ENCODE measurements at regions not wholly inside any gene's neighbourhood (a gene's known extent, or its start where the extent isn't known, plus 50 kb on each side); places are given as distances from the start of the nearest gene placed in this dataset.
"Not testable (repeated sequence)": the region's sequence is repeated elsewhere in the genome, so short reads cannot be mapped to it uniquely, and the experiment has no call there.

- H3K4me1 ChIP-seq (ENCODE audit: insufficient read depth, low read length) = no peaks in the 10 kb centered on the region
- Mint-ChIP-seq H3K9me3 (ENCODE audit: unreplicated experiment) (peaks cover 2% of the 10 kb centered on the region), H3K4me1 (ENCODE audit: low read depth, unreplicated experiment) (peaks cover 9% of the 10 kb centered on the region), H3K36me3 (ENCODE audit: low read depth, unreplicated experiment) (peaks cover 2% of the 10 kb centered on the region), H3K4me3 (ENCODE audit: unreplicated experiment) (no peak overlapping the region), H3K27ac (ENCODE audit: unreplicated experiment) (no peak overlapping the region), H3K27me3 (ENCODE audit: low read depth, unreplicated experiment) (peaks cover 6% of the 10 kb centered on the region)
- FAIRE-seq = no peak
- no peak overlapping the region for H3K4me3 ChIP-seq (ENCODE audit: insufficient read depth, low read depth, low read length)
- no peaks in the 10 kb centered on the region for H3K27me3 ChIP-seq (ENCODE audit: insufficient read depth, low read length)
- no peak overlapping the region for H3K4me2 ChIP-seq (ENCODE audit: low read length)
- no peaks in the 10 kb centered on the region for H3K79me2 ChIP-seq (ENCODE audit: insufficient read depth, low read length)
- H3K9ac ChIP-seq (ENCODE audit: low read length) = no peak overlapping the region
- TF ChIP-seq EZH2 (IDR thresholded peaks at IDR 0.05; ENCODE audit: insufficient read depth, low read length) = no peak
- TF ChIP-seq CTCF (IDR thresholded peaks at IDR 0.05; ENCODE audit: insufficient read depth, low read depth, low read length) = no peak
- H4K20me1 ChIP-seq (ENCODE audit: insufficient read depth, low read length) = no peaks in the 10 kb centered on the region
- H3K9me3 ChIP-seq (ENCODE audit: insufficient read depth, low read depth, low read length) = no peaks in the 10 kb centered on the region
- H2AFZ ChIP-seq (ENCODE audit: low read depth, low read length) = no peak overlapping the region
- H3K36me3 ChIP-seq (ENCODE audit: insufficient read depth, low read length) = no peaks in the 10 kb centered on the region
- H3K27ac ChIP-seq (ENCODE audit: low read depth, low read length) = no peak overlapping the region
- DNase-seq (ENCODE audit: low read depth) = no peak
Measured at GRCh38 chr1:58966917-58967740, 183.3 kb upstream of the JUN start.

DNA sequence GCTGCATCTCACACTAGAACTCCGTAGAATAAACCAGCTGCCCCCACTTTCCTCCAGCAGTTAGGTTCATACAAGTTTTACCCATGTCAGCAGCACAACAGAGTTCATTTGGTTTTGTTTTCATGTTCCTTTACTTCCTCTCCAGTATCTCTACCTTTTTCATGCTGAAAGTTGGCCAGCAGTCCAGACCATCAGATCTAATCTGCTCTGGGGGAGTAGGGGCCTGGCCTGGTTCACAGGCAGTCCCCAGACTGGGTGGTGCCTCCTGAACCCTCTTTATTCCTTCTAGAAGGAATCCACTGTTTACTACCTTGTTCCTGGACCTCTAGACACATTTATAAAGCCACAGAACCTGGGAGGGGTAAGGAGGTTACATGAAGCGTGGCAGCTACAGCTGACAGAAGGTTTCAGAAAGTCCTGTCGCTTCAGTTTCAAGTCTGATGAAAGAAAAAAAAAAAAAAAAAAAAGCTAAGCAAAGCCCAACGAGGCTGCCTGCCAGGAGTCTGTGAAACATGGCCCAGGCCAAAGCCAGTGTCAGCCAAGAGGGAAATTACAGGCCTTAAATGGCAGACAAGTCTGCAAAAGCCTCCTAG, 184.6 kb upstream of the JUN start:
- Histone ChIP-seq H3K4me2 (ENCODE audit: low read length) (no peak overlapping the region), H2AFZ (ENCODE audit: low read depth, low read length) (peak overlapping the region; percentile 35), H3K27ac (ENCODE audit: low read depth, low read length) (no peak overlapping the region), H3K79me2 (ENCODE audit: insufficient read depth, low read length) (no peaks in the 10 kb centered on the region), H3K4me1 (ENCODE audit: insufficient read depth, low read length) (no peaks in the 10 kb centered on the region), H3K4me3 (ENCODE audit: insufficient read depth, low read depth, low read length) (no peak overlapping the region), H3K27me3 (ENCODE audit: insufficient read depth, low read length) (no peaks in the 10 kb centered on the region), H3K9ac (ENCODE audit: low read length) (no peak overlapping the region), H4K20me1 (ENCODE audit: insufficient read depth, low read length) (no peaks in the 10 kb centered on the region), H3K9me3 (ENCODE audit: insufficient read depth, low read depth, low read length) (no peaks in the 10 kb centered on the region), H3K36me3 (ENCODE audit: insufficient read depth, low read length) (no peaks in the 10 kb centered on the region)
- Mint-ChIP-seq H3K36me3 (ENCODE audit: low read depth, unreplicated experiment) (peaks cover 2% of the 10 kb centered on the region), H3K9me3 (ENCODE audit: unreplicated experiment) (peaks cover 2% of the 10 kb centered on the region), H3K4me1 (ENCODE audit: low read depth, unreplicated experiment) (peaks cover 9% of the 10 kb centered on the region), H3K27me3 (ENCODE audit: low read depth, unreplicated experiment) (peaks cover 9% of the 10 kb centered on the region), H3K4me3 (ENCODE audit: unreplicated experiment) (no peak overlapping the region), H3K27ac (ENCODE audit: unreplicated experiment) (no peak overlapping the region)
- DNase-seq (ENCODE audit: low read depth) = peak; percentile 32
- no peak for FAIRE-seq
- TF ChIP-seq CTCF (IDR thresholded peaks at IDR 0.05; ENCODE audit: insufficient read depth, low read depth, low read length) (no peak), EZH2 (IDR thresholded peaks at IDR 0.05; ENCODE audit: insufficient read depth, low read length) (no peak)

DNA sequence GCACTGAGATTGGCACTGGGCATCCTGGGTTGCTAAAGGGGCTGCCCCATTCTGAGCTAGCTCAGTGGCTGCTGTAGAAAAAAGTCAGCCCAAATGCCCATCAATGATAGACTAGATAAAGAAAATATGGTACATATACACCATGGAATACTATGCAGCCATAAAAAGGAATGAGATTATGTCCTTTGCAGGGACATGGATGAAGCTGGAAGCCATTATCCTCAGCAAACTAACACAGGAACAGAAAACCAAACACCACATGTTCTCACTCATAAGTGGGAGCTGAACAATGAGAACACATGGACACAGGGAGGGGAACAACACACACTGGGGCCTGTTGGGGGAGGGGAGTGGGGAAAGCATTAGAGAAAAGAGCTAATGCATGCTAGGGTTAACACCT, 185.3 kb upstream of the JUN start:
- FAIRE-seq; H3K9ac ChIP-seq (ENCODE audit: low read length); H3K27ac ChIP-seq (ENCODE audit: low read depth, low read length); H3K9me3 ChIP-seq (ENCODE audit: insufficient read depth, low read depth, low read length); H3K4me1 ChIP-seq (ENCODE audit: insufficient read depth, low read length); DNase-seq (ENCODE audit: low read depth); H3K4me3 ChIP-seq (ENCODE audit: insufficient read depth, low read depth, low read length); H3K27me3 ChIP-seq (ENCODE audit: insufficient read depth, low read length); H3K4me3 Mint-ChIP-seq (ENCODE audit: unreplicated experiment); H4K20me1 ChIP-seq (ENCODE audit: insufficient read depth, low read length); H2AFZ ChIP-seq (ENCODE audit: low read depth, low read length); H3K4me2 ChIP-seq (ENCODE audit: low read length); H3K4me1 Mint-ChIP-seq (ENCODE audit: low read depth, unreplicated experiment); H3K27me3 Mint-ChIP-seq (ENCODE audit: low read depth, unreplicated experiment); H3K27ac Mint-ChIP-seq (ENCODE audit: unreplicated experiment); H3K79me2 ChIP-seq (ENCODE audit: insufficient read depth, low read length); H3K9me3 Mint-ChIP-seq (ENCODE audit: unreplicated experiment); H3K36me3 Mint-ChIP-seq (ENCODE audit: low read depth, unreplicated experiment); H3K36me3 ChIP-seq (ENCODE audit: insufficient read depth, low read length): not testable (repeated sequence)

Measured in astrocyte (in vitro differentiated cells and primary cell).